Activated gamma-delta T cell (primary cell): ENCODE measurements at regions not wholly inside any gene's neighbourhood (a gene's known extent, or its start where the extent isn't known, plus 50 kb on each side); places are given as distances from the start of the nearest gene placed in this dataset.

Source experiments
- DNase-seq: peaks from one replicate; lab custom pipeline; 2025; lab: John Stamatoyannopoulos, UW

DNA sequence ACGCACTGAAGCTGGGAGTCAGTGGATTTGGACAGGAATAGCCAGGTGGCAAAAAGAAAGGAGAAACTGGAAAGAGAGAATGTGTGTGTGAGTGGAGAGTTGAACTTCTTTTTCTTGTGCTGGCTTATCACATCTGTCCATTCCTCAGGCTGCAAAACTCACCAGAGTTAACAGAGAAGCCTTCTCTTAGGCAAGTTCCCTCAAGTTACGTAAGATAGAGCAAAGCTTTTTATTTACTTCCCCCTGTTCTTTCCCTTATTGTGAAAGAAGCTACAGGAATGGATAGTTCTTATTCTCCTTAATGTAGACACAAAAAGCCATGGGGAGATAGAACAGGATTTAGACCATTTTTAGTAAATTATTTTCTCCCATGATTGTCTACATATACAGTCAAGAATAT lies 188.6 kb downstream of the BMP2 start:
- no peak for DNase-seq

DNA sequence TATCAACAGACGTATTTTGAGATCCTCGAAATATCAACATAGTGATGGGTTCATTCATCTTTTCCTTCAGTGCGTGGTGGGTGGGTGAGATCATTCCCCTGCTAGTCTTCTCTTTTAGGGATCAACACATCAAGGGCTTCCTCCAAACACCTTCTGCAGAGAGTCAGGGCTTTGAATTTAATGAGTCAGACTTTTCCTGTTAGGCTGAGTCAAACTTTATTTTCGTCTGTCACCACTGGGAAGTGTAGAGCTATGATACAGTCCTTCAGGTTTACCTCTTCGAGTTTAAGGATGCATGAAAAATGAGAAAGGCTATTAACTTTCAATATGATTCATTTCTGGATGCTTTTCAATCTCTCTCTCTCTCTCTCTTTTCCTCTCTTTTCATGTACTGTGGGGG lies 189.1 kb downstream of the BMP2 start:
- DNase-seq = no peak

DNA sequence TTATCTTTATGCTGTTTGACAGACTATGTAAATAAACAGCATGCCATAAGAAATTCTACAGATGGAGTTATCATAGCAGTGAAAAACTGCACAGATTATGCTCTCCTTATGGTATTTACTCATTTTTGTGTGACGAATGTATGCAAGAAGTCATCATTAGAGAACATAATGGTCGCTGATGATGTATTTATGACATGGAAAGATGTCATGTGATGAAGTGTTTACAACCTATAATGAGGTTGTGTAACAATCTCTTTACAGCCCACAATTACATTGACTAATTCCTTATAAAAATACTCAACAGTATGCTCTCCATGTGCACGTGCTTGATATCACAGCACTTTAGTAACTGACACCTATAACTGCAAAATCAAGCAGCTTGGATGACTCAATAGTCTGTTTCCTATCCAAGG lies 192.4 kb downstream of the BMP2 start:
- DNase-seq = no peak

DNA sequence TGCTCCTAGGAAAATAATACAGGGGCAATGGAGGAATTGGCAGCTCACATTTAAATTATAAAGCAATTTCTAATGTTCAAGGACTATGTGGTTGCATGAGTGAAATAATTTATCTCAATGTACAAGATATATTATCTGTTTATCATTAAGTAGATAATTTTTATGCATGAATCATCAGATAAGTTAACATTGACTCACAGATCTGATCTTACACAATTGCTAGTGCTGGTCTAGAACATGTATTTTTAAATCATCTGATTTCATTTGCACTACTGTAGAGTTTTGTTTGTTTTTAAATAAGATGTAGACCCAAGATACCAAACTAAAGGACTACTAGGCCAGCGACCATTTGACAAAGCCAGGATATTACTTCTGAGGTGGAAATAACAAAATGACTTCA lies 199.2 kb downstream of the BMP2 start:
- no peak for DNase-seq

DNA sequence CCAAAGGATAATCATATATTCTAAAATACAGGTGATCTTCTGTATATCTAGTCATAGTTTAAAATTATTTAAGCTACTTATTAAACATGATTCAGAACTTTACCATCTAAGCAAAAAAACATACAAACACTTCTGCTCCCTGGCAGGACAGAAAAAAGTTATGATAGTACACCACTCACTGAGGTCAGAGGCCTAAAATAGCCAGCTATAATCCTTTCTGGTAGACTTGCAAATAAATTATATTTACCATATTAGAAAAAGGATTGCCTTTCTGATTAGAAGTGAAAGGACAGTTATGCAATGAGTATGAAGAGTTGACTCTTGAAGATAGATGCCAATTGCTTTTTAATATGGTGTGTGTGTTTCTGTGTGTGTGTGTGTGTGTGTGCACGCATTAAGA lies 207.4 kb downstream of the BMP2 start:
- no peak for DNase-seq

DNA sequence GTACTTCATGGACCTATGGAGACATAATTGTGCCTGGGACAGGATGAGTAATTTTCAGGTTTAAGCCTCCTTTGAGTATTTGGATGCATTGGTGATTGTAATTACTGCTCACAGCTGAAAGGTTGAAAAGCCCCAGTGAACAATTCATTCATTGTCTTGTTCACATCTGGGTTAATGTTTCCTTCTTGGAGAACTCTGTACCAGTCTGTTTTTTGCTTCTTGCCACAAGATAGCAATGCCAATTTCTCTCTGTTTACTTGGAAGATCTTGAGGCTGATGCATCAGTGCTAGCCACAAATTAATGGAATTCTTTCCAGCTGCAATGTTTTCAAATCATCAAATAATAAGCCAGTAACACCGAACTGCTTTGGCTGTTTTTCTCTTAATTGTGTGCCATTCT lies 207.8 kb downstream of the BMP2 start:
- no peak for DNase-seq

GRCh38 chr20:6976106-6976900 lies 208.8 kb downstream of the BMP2 start:
- no peak for DNase-seq

GRCh38 chr20:6979621-6980020 lies 212.1 kb downstream of the BMP2 start:
- DNase-seq = no peak

- no peak for DNase-seq
Observed at GRCh38 chr20:6993011-6993410, 225.5 kb downstream of the BMP2 start.

- no peak for DNase-seq
Observed at GRCh38 chr20:6993511-6993910, 226.0 kb downstream of the BMP2 start.

DNA sequence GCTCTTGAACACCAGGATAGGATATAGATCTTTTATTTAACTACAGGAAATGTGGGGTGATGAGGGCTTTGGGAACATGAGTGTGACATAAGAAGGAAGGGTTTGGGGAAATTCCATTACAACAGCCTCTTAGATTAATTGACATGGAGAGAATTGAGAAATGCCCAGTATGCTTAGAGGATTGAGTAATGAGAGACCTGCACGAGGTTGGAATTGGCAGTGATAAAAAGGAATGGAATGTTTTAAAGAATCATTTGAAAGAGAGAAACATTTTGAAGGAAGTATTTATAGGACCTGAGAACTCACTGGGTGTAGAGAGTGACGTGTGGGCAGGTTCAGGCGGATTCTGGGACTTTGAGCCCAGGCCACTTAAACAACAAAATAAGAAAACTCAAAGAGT lies 227.0 kb downstream of the BMP2 start:
- no peak for DNase-seq

- DNase-seq = no peak
Observed at GRCh38 chr20:6998909-6999308, 231.4 kb downstream of the BMP2 start.

DNA sequence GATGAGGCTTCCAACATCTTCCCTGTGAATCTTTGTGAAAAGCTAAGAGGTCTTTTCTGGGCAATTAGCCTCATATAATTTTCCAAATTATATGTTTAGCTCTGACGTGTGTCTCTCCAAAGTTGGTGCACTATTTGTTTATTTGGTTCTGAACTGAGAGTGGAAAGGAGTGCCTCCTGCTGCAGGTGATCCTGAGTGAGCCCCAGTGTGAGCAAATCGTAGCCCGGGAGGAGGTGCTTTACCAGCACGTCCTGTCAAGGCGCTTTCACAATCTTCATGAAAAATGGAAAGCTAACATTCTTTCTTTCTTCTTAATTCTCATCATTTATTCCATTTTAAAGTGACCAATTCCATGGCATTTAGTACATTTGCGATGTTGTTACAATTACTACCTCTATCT lies 231.9 kb downstream of the BMP2 start:
- no peak for DNase-seq

DNA sequence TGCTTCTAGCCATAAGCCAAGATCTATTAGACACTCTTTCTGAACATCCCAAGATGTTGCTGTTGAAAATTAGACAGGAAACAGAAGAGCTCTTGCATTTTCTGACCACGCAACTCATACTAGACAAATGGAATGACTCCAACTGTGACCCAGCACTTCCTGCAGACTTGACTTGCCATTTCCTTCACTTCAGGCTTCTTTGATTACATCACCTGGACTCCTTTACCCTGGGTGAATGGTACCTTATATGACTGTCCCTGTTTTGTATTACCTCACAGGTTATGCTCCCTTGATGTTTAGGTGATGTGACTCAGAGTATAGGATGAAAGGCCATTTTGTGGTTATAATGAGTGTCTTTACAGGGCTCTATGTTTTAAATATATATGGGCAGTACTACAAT lies 236.1 kb downstream of the BMP2 start:
- DNase-seq = no peak

GRCh38 chr20:7004801-7005200 lies 237.3 kb downstream of the BMP2 start:
- no peak for DNase-seq

DNA sequence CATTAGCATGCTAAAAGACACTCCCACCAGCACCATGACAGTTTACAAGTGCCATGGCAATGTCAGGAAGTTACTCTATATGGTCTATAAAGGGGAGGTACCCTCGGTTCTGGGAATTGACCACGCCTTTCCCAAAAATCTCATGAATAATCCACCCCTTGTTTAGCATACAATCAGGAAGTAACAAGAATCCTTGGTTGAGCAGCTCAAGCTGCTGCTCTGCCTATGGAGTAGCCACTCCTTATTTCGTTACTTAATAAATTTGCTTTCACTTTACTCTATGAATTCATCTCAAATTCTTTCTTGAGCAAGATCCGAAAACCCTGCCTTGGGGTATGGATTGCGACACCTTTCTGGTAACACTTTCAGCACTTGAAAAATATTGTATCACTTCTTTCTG lies 243.0 kb downstream of the BMP2 start:
- DNase-seq = no peak

- no peak for DNase-seq
Observed at GRCh38 chr20:7015257-7015656, 247.8 kb downstream of the BMP2 start.

DNA sequence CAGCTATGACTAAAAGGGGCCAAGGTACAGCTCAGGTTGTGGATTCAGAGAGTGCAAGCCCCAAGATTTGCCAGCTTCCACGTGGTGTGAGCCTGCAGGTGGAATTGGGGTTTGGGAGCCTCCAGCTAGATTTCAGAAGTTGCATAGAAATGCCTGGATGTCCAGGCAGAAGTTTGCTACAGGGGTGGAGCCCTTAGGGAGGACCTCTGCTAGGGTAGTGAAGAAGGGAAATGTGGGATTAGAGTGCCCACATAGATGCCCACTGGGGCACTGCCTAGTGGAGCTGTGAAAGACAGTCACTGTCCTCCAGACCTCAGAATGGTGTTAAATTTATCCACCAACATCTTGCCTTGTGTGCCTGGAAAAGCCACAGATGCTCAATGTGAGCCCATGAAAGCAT lies 255.1 kb downstream of the BMP2 start:
- no peak for DNase-seq

DNA sequence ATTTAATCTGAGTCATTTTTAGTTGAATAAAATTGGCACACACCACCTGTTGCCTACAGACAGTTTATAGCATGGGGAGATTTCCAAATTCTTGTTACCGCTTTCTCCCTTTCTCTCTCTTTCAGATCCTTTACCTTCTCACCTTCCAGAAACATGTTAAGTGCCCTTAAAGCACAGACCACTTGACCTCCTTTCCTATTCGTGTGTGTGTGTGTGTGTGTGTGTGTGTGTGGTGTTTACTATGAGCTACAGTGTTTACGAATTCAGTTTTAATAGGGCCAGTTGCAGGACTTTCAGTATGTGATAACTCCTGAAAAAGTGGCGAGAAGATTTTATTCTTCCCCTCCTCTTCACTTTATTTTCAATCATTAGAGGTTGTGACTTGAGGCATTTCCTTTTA lies 258.1 kb downstream of the BMP2 start:
- DNase-seq = no peak

DNA sequence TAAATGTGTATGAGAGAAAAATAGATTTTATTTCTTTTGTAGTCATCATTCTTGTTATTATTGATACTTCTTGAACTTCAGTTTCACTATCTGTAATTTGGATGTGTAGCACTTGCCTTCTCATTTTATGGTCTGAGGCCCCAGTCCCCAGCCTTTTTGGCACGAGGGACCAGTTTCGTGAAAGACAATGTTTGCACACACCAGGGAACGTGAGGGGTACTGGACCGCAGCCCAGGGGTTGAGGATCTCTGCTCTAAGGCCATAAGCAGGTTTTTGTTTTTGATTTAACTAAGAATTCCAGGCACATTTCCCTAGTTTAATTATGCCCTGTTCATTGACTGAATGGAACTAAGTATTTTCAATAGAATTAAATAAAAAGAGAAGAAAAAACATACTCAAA lies 261.5 kb downstream of the BMP2 start:
- no peak for DNase-seq

DNA sequence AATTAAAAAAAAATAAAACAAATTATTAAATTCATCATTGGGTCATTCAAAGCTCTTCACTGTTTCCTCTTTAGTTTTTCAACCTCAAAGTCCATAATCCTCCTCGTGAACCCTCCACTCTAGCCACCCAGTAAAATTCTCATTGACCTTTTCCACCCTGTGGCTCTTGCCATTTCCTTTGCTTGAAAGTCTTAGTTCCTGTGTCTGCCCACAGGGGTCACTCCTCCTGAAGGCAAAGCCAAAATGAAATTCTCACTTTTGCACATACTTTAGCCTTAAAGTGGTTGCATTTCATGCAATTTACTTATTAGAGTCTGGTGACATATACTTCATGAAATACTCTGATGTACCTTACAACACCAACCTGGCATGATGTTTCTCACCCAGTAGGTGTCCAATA lies 263.7 kb downstream of the BMP2 start:
- no peak for DNase-seq

GRCh38 chr20:7038029-7038428 lies 270.5 kb downstream of the BMP2 start:
- DNase-seq = no peak

DNA sequence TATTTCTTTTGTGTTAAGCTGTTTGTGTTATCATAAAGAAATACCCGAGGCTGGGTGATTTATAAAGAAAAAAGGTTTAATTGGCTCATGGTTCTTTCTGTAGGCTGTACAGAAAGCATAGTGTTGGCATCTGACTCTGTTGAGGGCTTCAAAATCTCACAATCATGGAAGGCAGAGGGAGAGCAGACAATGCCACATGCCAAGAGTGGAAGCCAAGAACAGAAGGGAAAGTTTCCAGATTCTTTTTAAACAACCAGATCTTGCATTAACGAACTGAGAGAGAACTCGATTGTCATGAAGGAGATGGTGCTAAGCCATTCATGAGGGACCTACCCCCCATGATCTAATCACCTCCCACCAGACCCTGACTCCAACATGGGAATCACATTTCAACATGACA lies 290.1 kb downstream of the BMP2 start:
- DNase-seq = no peak

GRCh38 chr20:7078804-7079203 lies 311.3 kb downstream of the BMP2 start:
- no peak for DNase-seq
